Mesenchymal stem cell (in vitro differentiated cells and primary cell): ENCODE measurements at regions not wholly inside any gene's neighbourhood (a gene's known extent, or its start where the extent isn't known, plus 50 kb on each side); places are given as distances from the start of the nearest gene placed in this dataset.

Experiments used
- DNase-seq: peaks from one replicate; pipeline ENCODE4 v3.0.0-alpha.2; 2013
- H2AFZ ChIP-seq: one replicate; pipeline ENCODE4 v1.6.1; 2013; ENCODE audit warnings: low read depth, mild to moderate bottlenecking, control low read depth, inconsistent platforms, low read length, moderate library complexity
- H2AK5ac ChIP-seq: 2 replicates; pipeline ENCODE4 v1.6.1; 2013; ENCODE audit warnings: low read length, moderate library complexity, mild to moderate bottlenecking, inconsistent platforms; ENCODE audit not compliant: severe bottlenecking
- H2BK120ac ChIP-seq: one replicate; pipeline ENCODE4 v1.6.1; 2013; ENCODE audit warnings: low read depth, mild to moderate bottlenecking, inconsistent platforms, low read length, moderate library complexity
- H2BK12ac ChIP-seq, 2 experiments: one replicate each; pipeline ENCODE4 v1.6.1; 2013; ENCODE audit warnings: inconsistent platforms in 2 of 2, low read length in 2 of 2, mild to moderate bottlenecking in 2 of 2, moderate library complexity in 2 of 2, control low read depth in 1 of 2
- H2BK15ac ChIP-seq: one replicate; pipeline ENCODE4 v1.6.1; 2013; ENCODE audit warnings: mild to moderate bottlenecking, low read depth, inconsistent platforms; ENCODE audit not compliant: poor library complexity, severe bottlenecking
- H2BK5ac ChIP-seq: 2 replicates; pipeline ENCODE4 v1.6.1; 2013; ENCODE audit warnings: low read depth, mild to moderate bottlenecking, low read length, control low read depth, inconsistent platforms; ENCODE audit not compliant: poor library complexity, severe bottlenecking
- H3K14ac ChIP-seq, 2 experiments: one replicate each; pipeline ENCODE4 v1.6.1; 2013; ENCODE audit warnings: inconsistent platforms in 2 of 2, low read length in 2 of 2, control low read depth in 1 of 2, mild to moderate bottlenecking in 1 of 2, moderate library complexity in 1 of 2
- H3K18ac ChIP-seq, 2 experiments: one replicate each; pipeline ENCODE4 v1.6.1; 2013; ENCODE audit warnings: inconsistent platforms in 2 of 2, low read length in 2 of 2, control low read depth in 1 of 2, low read depth in 1 of 2, mild to moderate bottlenecking in 1 of 2
- H3K23ac ChIP-seq, 2 experiments: one replicate each; pipeline ENCODE4 v1.6.1; 2013; ENCODE audit warnings: inconsistent platforms in 2 of 2, low read length in 2 of 2, mild to moderate bottlenecking in 2 of 2, moderate library complexity in 2 of 2, control low read depth in 1 of 2
- H3K27ac ChIP-seq: 2 replicates; pipeline ENCODE4 v1.5.1; 2013; ENCODE audit warnings: mild to moderate bottlenecking, moderate library complexity, low read length, control low read depth, inconsistent platforms; ENCODE audit not compliant: poor library complexity, severe bottlenecking
- H3K27me3 ChIP-seq, 2 experiments: 2 replicates each; pipeline versions ENCODE4 v1.6.1 to v1.7.0; 2013; ENCODE audit warnings: low read length in 2 of 2, mild to moderate bottlenecking in 2 of 2, moderate library complexity in 2 of 2, control low read depth in 1 of 2, inconsistent platforms in 1 of 2; ENCODE audit not compliant: control insufficient read depth in 1 of 2, insufficient read depth in 1 of 2
- H3K36me3 ChIP-seq, 2 experiments: 2 replicates each; pipeline versions ENCODE4 v1.6.1 to v1.7.0; 2013; ENCODE audit warnings: low read length in 2 of 2, control low read depth in 1 of 2, inconsistent platforms in 1 of 2, low read depth in 1 of 2, mild to moderate bottlenecking in 1 of 2; ENCODE audit not compliant: insufficient read depth in 2 of 2, control insufficient read depth in 1 of 2
- H3K4ac ChIP-seq, 2 experiments: one replicate each; pipeline ENCODE4 v1.6.1; 2013; ENCODE audit warnings: inconsistent platforms in 2 of 2, low read length in 2 of 2, mild to moderate bottlenecking in 2 of 2, moderate library complexity in 2 of 2, control low read depth in 1 of 2, low read depth in 1 of 2
- H3K4me1 ChIP-seq: 2 replicates; pipeline ENCODE4 v1.6.1; 2013; ENCODE audit warnings: low read depth, low read length, control low read depth; ENCODE audit not compliant: control insufficient read depth, insufficient read depth
- H3K4me2 ChIP-seq: 2 replicates; pipeline ENCODE4 v1.6.1; 2013; ENCODE audit warnings: low read length, mild to moderate bottlenecking, inconsistent platforms; ENCODE audit not compliant: poor library complexity, severe bottlenecking
- H3K4me3 ChIP-seq, 2 experiments: 2 replicates each; pipeline versions ENCODE4 v1.5.1 to v1.7.0; 2013; ENCODE audit warnings: low read length in 2 of 2, mild to moderate bottlenecking in 2 of 2, control low read depth in 1 of 2, low read depth in 1 of 2; ENCODE audit not compliant: insufficient read depth in 1 of 2
- H3K79me1 ChIP-seq: replicated peaks from 2 replicates; pipeline ENCODE4 v1.6.1; 2013; ENCODE audit warnings: mild to moderate bottlenecking, control low read depth, low read length, inconsistent platforms; ENCODE audit not compliant: poor library complexity, severe bottlenecking
- H3K9ac ChIP-seq: 2 replicates; pipeline ENCODE4 v1.7.0; 2013; ENCODE audit warnings: mild to moderate bottlenecking, low read length, moderate library complexity
- H3K9me3 ChIP-seq: 2 replicates; pipeline ENCODE4 v1.7.0; 2013; ENCODE audit warnings: mild to moderate bottlenecking, low read length; ENCODE audit not compliant: control insufficient read depth
- H4K8ac ChIP-seq: one replicate; pipeline ENCODE4 v1.6.1; 2013; ENCODE audit warnings: inconsistent platforms, mild to moderate bottlenecking, low read length, moderate library complexity
- H4K91ac ChIP-seq: one replicate; pipeline ENCODE4 v1.6.1; 2013; ENCODE audit warnings: mild to moderate bottlenecking, low read length, inconsistent platforms
- WGBS: methylation state at CpG from one replicate; pipeline ENCODE4 v1.1.7; 2013; ENCODE audit warnings: mixed read lengths; 5-methylcytosine and 5-hydroxymethylcytosine counted together

- no CpG with 5 or more reads among the region's 1 CpG for WGBS
- Histone ChIP-seq H4K8ac (no peak overlapping the region), H3K18ac (no peak overlapping the region), H2AK5ac (no peak overlapping the region), H3K9ac (no peak overlapping the region), H2BK120ac (no peak overlapping the region), H3K27ac (no peak overlapping the region), H3K14ac (no peak overlapping the region), H2BK5ac (no peak overlapping the region), H3K4me1 (no peaks in the 10 kb centered on the region), H3K36me3 (no peaks in the 10 kb centered on the region), H2BK15ac (no peak overlapping the region), H3K4me2 (no peak overlapping the region), H4K91ac (no peak overlapping the region), H3K79me1 (no peaks in the 10 kb centered on the region), H2BK12ac (no peak overlapping the region), H3K9me3 (no peaks in the 10 kb centered on the region), H3K27me3 (no peaks in the 10 kb centered on the region), H3K4ac (peak overlapping the region in 1 of 2 experiments; percentile 46), H3K4me3 (no peak overlapping the region), H3K23ac (no peak overlapping the region), H2AFZ (no peak overlapping the region)
- DNase-seq: no peak
Observed at GRCh38 chr10:88127766-88128165, 264.3 kb downstream of the PTEN start.

- no peak overlapping the region for H3K9ac ChIP-seq
- H3K79me1 ChIP-seq: no peaks in the 10 kb centered on the region
- H2BK12ac ChIP-seq: no peak overlapping the region
- H2BK5ac ChIP-seq: no peak overlapping the region
- H4K8ac ChIP-seq: no peak overlapping the region
- H3K27ac ChIP-seq: no peak overlapping the region
- H3K18ac ChIP-seq: no peak overlapping the region
- no peaks in the 10 kb centered on the region for H3K4me1 ChIP-seq
- H3K36me3 ChIP-seq: no peaks in the 10 kb centered on the region
- no peaks in the 10 kb centered on the region for H3K27me3 ChIP-seq
- H2AFZ ChIP-seq: no peak overlapping the region
- H2AK5ac ChIP-seq: no peak overlapping the region
- 100% methylated on average over 2 of the region's 2 CpGs for WGBS
- no peak overlapping the region for H3K23ac ChIP-seq
- no peak overlapping the region for H3K4me3 ChIP-seq
- no peak for DNase-seq
- no peak overlapping the region for H3K4me2 ChIP-seq
- no peaks in the 10 kb centered on the region for H3K9me3 ChIP-seq
- H3K4ac ChIP-seq: no peak overlapping the region
- no peak overlapping the region for H2BK120ac ChIP-seq
- no peak overlapping the region for H4K91ac ChIP-seq
- H2BK15ac ChIP-seq: no peak overlapping the region
- H3K14ac ChIP-seq: no peak overlapping the region
Observed at GRCh38 chr10:88129013-88129412, 265.6 kb downstream of the PTEN start.

GRCh38 chr10:88130912-88131311 lies 267.5 kb downstream of the PTEN start:
- Histone ChIP-seq H2BK120ac (no peak overlapping the region), H3K27ac (no peak overlapping the region), H2AK5ac (no peak overlapping the region), H3K36me3 (no peaks in the 10 kb centered on the region), H3K9ac (no peak overlapping the region), H2BK5ac (no peak overlapping the region), H4K8ac (no peak overlapping the region), H3K9me3 (no peaks in the 10 kb centered on the region), H3K23ac (no peak overlapping the region), H3K27me3 (no peaks in the 10 kb centered on the region), H3K18ac (no peak overlapping the region), H3K4me1 (no peaks in the 10 kb centered on the region), H3K4me3 (no peak overlapping the region), H3K79me1 (no peaks in the 10 kb centered on the region), H3K14ac (no peak overlapping the region), H4K91ac (no peak overlapping the region), H3K4me2 (no peak overlapping the region), H3K4ac (no peak overlapping the region), H2AFZ (no peak overlapping the region), H2BK15ac (no peak overlapping the region), H2BK12ac (no peak overlapping the region)
- DNase-seq: no peak
- WGBS: no CpG with 5 or more reads among the region's 1 CpG

- Histone ChIP-seq H4K91ac (no peak overlapping the region), H3K27ac (no peak overlapping the region), H3K79me1 (no peaks in the 10 kb centered on the region), H3K23ac (no peak overlapping the region), H3K18ac (no peak overlapping the region), H3K36me3 (no peaks in the 10 kb centered on the region), H2BK120ac (no peak overlapping the region), H2BK5ac (no peak overlapping the region), H2AFZ (no peak overlapping the region), H3K9ac (no peak overlapping the region), H3K9me3 (no peaks in the 10 kb centered on the region), H4K8ac (peak overlapping the region; percentile 87), H3K14ac (no peak overlapping the region), H2BK15ac (no peak overlapping the region), H3K4ac (peak overlapping the region in 1 of 2 experiments; percentile 47), H3K27me3 (no peaks in the 10 kb centered on the region), H3K4me3 (no peak overlapping the region), H2BK12ac (no peak overlapping the region), H3K4me2 (no peak overlapping the region), H2AK5ac (no peak overlapping the region), H3K4me1 (no peaks in the 10 kb centered on the region)
- WGBS: 77% methylated on average over 7 of the region's 7 CpGs
- DNase-seq: no peak
Observed at GRCh38 chr10:88131511-88132139, 268.2 kb downstream of the PTEN start.
